Colonic mucosa (tissue), 4 donors: ENCODE measurements at regions not wholly inside any gene's neighbourhood (a gene's known extent, or its start where the extent isn't known, plus 50 kb on each side); places are given as distances from the start of the nearest gene placed in this dataset.
"Not testable (repeated sequence)": the region's sequence is repeated elsewhere in the genome, so short reads cannot be mapped to it uniquely, and the experiment has no call there.

Experiments used
- DNase-seq: peaks from one replicate; pipeline ENCODE4 v3.0.0-alpha.2; 2020
- H3K27ac ChIP-seq: fragments of 200-600 bp; one replicate; pipeline ENCODE4 v1.8.0; 2021
- H3K27me3 ChIP-seq: fragments of 200-600 bp; one replicate; pipeline ENCODE4 v1.8.0; 2021
- H3K36me3 ChIP-seq: fragments of 200-600 bp; one replicate; pipeline ENCODE4 v1.8.0; 2021
- H3K4me1 ChIP-seq: fragments of 200-600 bp; one replicate; pipeline ENCODE4 v1.8.0; 2021; ENCODE audit warnings: mild to moderate bottlenecking
- H3K4me3 ChIP-seq: fragments of 200-600 bp; one replicate; pipeline ENCODE4 v1.8.0; 2021
- H3K9ac ChIP-seq, 2 donors: one replicate each; pipeline ENCODE4 v1.7.0; 2013; ENCODE audit warnings: control low read depth in 2 of 2, low read depth in 2 of 2, low read length in 2 of 2
- H3K9me3 ChIP-seq: fragments of 200-600 bp; one replicate; pipeline ENCODE4 v1.8.0; 2021
- intact Hi-C: fragments of 100-400 bp; cut with DNase I; formaldehyde crosslinking; loops from one replicate; pipeline ENCODE4 v1.14.1; 2022
- TF ChIP-seq, protein P1 (sequence below): fragments of 200-600 bp; IDR thresholded peaks from one replicate; pipeline ENCODE4 v1.8.0; 2022; ENCODE audit warnings: antibody characterized with exemption, mild to moderate bottlenecking
- donor health status: healthy.
- donor health status: DM: no; HTN: no; CAD: no.
- donor health status: DM: no; HTN: no; CAD: no.

DNA sequence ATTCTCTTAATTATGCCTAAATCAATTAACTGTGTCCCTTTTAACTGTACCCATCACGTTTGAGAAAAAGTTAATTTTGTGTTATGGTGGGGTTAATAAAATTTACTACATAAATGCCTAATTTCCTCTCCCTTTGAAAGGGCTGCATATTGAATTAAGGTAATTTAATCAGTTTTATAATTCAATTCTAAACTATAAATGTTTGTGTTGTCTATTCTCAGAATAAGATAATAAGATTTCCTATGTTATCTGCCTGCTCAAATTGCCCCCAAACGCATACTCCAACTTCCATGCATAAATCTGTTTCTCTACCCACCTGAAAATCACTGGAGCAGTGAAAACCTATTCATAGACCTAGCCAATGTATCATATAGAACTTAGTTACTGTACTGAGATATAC is 1716.1 kb downstream of the SI start:
- no peak for DNase-seq
- intact Hi-C loops: no loop called here
- Histone ChIP-seq H3K36me3 (no peaks in the 10 kb centered on the region), H3K9ac (no peak overlapping the region), H3K27ac (no peak overlapping the region), H3K4me3 (no peak overlapping the region), H3K4me1 (no peaks in the 10 kb centered on the region), H3K9me3 (no peaks in the 10 kb centered on the region), H3K27me3 (no peaks in the 10 kb centered on the region)
- TF ChIP-seq, protein P1, sequence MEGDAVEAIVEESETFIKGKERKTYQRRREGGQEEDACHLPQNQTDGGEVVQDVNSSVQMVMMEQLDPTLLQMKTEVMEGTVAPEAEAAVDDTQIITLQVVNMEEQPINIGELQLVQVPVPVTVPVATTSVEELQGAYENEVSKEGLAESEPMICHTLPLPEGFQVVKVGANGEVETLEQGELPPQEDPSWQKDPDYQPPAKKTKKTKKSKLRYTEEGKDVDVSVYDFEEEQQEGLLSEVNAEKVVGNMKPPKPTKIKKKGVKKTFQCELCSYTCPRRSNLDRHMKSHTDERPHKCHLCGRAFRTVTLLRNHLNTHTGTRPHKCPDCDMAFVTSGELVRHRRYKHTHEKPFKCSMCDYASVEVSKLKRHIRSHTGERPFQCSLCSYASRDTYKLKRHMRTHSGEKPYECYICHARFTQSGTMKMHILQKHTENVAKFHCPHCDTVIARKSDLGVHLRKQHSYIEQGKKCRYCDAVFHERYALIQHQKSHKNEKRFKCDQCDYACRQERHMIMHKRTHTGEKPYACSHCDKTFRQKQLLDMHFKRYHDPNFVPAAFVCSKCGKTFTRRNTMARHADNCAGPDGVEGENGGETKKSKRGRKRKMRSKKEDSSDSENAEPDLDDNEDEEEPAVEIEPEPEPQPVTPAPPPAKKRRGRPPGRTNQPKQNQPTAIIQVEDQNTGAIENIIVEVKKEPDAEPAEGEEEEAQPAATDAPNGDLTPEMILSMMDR: no peak

DNA sequence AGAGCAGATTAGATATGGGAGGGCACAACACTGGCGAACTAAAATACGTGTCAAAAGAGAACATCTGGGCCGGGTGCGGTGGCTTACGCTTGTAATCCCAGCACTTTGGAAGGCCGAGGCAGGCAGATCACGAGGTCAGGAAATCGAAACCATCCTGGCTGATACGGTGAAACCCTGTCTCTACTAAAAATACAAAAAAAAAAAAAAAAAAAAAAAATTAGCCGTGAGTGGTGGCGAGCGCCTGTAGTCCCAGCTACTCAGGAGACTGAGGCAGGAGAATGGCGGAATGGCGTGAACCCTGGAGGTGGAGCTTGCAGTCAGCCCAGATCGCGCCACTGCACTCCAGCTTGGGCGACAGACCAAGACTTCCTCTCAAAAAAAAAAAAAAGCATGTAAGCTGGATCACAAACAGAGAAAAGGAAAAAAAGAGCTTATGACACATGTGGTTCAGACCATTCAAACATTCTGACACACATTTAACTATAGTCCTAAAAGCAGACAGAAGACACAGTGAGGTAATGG is 1716.9 kb downstream of the SI start:
- H3K27me3 ChIP-seq, H3K9ac ChIP-seq, intact Hi-C loops, H3K9me3 ChIP-seq, H3K36me3 ChIP-seq, H3K4me1 ChIP-seq, H3K27ac ChIP-seq, H3K4me3 ChIP-seq, DNase-seq: not testable (repeated sequence)

DNA sequence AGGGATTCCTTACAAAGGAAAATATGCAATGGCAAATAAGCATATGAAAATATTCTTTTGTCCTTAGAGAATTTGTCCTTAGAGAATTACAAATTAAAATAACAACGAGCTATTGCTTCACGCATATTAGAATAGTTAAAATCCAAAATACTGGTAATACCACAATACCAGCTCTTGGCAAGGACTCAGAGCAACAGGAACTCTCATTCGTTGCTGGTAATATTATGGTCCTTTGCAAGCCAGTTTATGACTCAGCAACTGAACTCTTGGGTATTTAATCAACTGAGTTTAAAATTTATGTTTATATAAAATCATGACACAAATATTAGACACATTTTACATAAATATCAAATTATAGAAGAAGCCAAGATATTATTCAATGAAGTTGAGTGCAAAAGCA is 1730.4 kb downstream of the SI start:
- H3K9me3 ChIP-seq: no peaks in the 10 kb centered on the region
- no peak overlapping the region for H3K27ac ChIP-seq
- intact Hi-C loops: no loop called here
- no peaks in the 10 kb centered on the region for H3K36me3 ChIP-seq
- no peak for DNase-seq
- no peaks in the 10 kb centered on the region for H3K4me1 ChIP-seq
- H3K9ac ChIP-seq: no peak overlapping the region
- no peaks in the 10 kb centered on the region for H3K27me3 ChIP-seq
- TF ChIP-seq, protein P1: no peak
- no peak overlapping the region for H3K4me3 ChIP-seq

- Histone ChIP-seq H3K27ac (no peak overlapping the region), H3K27me3 (no peaks in the 10 kb centered on the region), H3K9ac (no peak overlapping the region), H3K4me1 (no peaks in the 10 kb centered on the region), H3K36me3 (no peaks in the 10 kb centered on the region), H3K9me3 (no peaks in the 10 kb centered on the region), H3K4me3 (no peak overlapping the region)
- TF ChIP-seq, protein P1: no peak
- no peak for DNase-seq
- intact Hi-C loops: no loop called here
Observed at GRCh38 chr3:163335429-163335828, 1742.9 kb downstream of the SI start.

- no peak overlapping the region for H3K9ac ChIP-seq
- DNase-seq: no peak
- H3K9me3 ChIP-seq: no peaks in the 10 kb centered on the region
- H3K36me3 ChIP-seq: no peaks in the 10 kb centered on the region
- TF ChIP-seq, protein P1: no peak
- no peaks in the 10 kb centered on the region for H3K27me3 ChIP-seq
- no peak overlapping the region for H3K27ac ChIP-seq
- H3K4me1 ChIP-seq: no peaks in the 10 kb centered on the region
- intact Hi-C loops: no loop called here
- H3K4me3 ChIP-seq: no peak overlapping the region
Observed at GRCh38 chr3:163328680-163329079, 1749.6 kb downstream of the SI start.

DNA sequence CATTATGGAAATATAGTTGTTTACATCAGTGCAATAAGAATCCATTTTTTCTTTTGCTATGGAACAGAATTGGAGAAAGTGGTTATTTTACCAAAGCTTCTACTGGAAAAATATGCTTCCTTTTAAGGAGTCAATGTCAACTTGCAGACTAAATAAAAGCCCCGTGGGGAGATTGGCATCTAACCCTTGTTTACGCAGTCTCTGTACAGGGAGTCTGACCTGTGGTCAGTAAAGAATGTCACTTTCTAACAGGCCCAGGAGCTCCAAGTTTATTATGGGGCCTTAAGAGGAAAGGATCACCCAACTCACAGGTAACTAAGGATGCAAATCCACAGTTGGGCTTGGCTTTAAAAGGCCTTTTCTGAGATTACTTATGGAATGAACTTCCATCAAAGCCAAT is 1751.2 kb downstream of the SI start:
- no peak overlapping the region for H3K27ac ChIP-seq
- no peaks in the 10 kb centered on the region for H3K4me1 ChIP-seq
- H3K27me3 ChIP-seq: no peaks in the 10 kb centered on the region
- TF ChIP-seq, protein P1: no peak
- intact Hi-C loops: no loop called here
- no peaks in the 10 kb centered on the region for H3K9me3 ChIP-seq
- H3K36me3 ChIP-seq: no peaks in the 10 kb centered on the region
- no peak for DNase-seq
- no peak overlapping the region for H3K9ac ChIP-seq
- no peak overlapping the region for H3K4me3 ChIP-seq
